NOMO-1 treated with dmso at 0.1 percent for 144 hours (cell line): ENCODE measurements at regions not wholly inside any gene's neighbourhood (a gene's known extent, or its start where the extent isn't known, plus 50 kb on each side); places are given as distances from the start of the nearest gene placed in this dataset.

Experiments
- DNase-seq: peaks from one replicate; lab custom pipeline; 2025; ENCODE audit not compliant: unreplicated experiment; lab: John Stamatoyannopoulos, UW

DNA sequence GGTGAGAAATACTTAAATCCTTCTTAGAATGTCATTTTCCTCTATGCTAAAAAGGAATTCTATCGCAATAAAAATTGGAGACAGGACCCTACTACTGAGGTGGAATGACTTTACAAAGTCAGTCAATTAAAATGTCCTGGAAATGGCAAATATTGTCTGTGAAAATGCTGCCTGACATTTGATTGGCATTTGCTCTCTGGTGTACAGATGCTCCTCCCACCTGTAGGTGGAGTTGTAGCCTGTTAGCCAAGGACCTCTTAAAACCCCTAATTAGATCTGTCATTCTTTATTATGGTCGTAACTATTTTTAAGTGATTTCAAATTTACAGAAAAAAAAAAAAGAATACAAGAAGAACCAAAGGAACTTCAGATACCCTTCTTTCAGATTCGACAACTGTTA lies 393.1 kb upstream of the KLHL29 start:
- no peak for DNase-seq

DNA sequence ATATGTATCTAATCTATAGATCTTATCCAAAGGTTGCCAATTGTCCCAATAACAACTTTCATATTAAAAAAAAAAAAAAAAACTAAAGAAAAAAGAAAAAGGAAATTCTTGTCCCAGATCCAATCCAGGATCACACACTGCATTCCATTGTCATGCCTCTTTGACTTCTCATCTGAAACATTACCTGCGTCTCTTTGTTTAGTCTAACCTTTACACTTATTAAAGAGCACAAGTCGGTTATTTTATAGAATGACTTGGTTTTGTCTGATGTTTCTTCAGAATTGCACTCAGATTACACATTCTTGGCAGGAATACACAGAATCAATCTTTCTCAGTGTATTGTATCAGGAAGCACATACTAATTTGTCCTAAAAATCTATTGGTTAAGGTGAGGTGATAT lies 392.5 kb upstream of the KLHL29 start:
- no peak for DNase-seq

DNA sequence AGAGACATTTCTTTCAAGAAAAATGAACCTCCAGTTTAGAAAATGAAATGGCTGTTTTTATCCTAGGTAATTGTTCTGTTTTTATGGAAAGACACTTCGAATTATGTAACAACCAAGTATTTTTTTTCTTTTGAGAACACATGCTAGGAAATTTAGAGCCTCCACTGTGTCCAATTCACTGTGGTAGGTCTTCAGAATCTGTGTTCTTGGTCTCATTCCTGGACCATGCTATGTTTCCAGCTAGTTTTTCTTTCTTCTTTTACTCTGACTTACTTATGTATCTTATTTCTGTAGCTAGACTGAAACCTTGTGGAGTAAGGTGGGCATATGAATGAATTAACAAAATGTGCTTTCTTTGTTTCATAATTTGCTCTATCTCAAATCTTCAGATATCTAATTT lies 391.7 kb upstream of the KLHL29 start:
- no peak for DNase-seq

DNA sequence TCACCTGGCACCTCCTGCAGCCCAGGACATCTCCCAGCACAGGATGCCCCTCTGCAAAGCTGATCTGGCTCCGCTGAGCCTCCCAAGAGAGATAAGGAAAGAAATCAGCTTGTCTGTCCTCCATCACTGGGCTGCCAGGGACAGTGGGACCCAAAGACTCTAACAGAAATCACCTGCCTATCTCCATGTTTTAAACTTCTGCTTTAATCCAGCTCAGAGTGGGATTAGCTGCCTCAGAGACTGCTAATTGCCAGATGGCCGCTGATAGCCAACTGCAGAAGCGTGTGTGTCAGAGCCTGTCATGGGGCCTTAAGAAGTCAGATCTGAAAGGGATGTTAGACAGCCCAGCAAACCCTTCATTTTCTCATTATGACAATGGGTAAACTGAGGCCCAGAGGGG lies 389.4 kb upstream of the KLHL29 start:
- DNase-seq = no peak

DNA sequence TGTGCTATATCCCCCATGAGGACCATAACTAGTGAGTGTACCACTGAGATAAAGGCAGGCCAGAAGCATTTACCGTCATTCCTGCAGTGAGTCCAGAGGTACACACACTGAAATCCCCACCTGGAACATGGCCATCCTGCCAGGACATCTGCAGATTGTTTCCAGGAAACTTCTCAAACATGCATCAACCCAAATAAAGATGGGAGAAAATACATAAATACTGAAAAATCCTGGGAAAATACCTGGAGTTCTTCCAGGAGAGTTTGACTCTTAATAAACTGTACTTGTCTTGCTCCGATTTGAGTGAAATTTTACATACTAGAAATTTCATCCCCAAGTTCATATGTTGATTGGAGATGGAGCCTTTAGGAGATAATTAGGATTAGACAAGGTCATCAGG lies 388.1 kb upstream of the KLHL29 start:
- no peak for DNase-seq

DNA sequence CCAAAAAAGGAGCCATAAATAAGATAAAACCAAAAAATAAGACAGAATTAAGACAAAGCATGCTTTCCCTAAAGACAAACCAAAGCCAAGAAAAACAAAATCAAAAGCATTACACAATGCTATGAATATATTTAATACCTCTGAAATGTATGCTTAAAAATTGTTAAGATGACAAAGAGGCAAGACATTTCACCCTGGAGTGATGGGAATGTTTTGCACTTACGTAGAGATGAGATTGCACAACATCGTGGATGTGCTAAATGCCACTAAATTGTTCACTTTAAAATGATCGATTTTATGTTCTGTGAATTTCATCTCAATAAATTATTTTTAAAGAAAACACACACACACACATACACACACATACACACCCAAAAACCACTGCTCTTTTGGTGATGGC lies 386.6 kb upstream of the KLHL29 start:
- DNase-seq = no peak

DNA sequence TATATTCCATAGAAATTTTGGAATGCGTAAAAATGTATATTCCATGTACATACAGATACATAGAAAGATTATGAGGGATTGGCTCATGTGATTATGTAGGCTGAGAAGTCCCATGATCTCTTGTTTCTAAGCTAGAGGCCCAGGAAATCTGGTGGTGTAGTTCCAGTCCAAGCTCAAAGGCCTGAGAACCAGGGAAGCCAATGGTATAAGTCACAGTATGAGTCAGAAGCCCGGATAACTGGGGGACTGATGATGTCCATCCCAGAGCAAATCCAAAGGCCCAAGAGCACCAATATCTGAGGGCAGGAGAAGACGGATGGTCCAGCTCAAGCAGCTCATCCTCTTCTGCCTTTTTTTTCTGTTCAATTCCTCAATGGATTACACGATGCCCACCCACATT lies 385.0 kb upstream of the KLHL29 start:
- no peak for DNase-seq

DNA sequence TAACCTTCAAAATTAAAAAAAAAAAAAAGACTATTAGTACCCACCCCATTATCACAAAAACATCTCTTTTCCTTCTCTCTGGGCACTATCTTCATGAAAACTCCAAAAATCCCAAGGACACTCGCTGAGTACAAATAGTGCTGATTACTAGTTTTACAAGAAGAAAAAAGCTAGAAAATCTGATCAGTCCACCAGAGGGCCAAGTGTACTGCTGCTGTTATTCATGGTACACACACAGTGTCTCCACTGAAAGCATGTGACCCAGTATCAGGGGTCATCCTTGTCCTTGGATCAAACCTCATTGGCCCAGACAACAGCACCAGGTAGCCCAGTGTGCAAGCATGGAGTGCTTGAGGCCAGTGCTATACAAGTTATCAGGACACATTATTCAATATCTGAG lies 382.7 kb upstream of the KLHL29 start:
- DNase-seq = no peak

DNA sequence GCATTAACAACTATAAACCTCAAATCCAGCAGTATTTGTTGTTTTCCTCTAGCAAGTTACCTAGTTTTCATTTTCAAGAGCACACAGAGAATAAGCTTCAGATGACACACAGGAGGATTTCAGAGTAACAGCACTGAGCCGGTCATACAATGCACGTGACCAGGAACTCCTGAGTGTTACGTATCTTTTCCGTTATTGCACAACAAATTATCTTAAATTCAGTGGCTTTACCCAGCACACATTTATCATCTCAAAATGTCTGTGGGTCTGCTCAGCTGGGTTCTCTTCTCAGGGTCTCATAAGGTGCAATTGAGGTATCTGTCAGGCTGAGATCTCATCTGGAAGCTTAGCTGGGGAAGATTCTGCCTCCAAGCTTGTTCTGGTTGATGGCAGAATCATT lies 379.5 kb upstream of the KLHL29 start:
- DNase-seq = no peak

DNA sequence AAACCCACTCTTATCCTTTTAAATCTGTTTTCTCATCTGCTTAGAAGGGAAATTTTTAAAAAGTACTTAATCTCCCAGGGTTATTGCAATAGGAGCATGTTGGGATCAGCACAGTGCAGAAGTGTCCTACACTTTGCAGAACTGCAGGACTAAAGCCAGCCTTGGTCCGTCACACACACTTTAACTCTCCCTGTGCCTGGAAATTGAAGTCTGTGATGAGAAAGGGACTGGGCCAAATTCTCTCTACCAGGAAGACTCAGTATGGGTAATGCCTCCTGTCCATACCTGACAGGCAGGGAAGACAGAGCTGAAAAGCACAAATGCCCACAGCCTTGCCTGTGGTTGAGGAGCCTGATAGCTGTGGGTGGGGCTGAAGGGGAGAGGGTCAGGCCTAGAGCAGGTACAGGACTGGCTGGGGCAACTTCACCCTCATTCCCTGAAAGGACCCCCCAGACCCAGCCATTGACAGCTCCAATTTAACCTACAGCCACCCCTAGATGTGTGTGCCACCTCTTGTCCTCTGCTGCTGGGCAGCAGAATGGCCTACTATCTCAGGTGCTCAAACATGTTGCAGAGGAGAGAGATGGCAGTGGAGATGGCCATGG lies 377.2 kb upstream of the KLHL29 start:
- no peak for DNase-seq

DNA sequence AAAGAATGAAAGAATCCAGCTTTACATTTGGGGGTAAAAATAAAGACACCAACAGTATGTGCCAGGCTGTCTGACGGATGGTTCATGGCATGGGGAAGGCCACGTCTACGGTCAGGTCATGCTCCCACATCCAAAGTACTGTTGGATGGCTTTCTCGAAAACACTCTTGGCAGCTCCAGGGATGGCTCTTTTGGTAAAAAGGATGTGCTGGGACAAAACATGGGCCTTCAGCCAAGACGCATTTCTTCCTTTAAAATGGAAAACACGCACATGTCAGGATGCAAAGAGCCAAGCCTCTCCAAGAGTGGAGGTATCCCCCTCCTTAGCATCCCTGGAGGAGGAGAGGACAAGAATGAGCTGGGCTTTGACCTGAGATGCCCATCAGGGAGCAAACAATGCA lies 376.5 kb upstream of the KLHL29 start:
- DNase-seq = no peak

DNA sequence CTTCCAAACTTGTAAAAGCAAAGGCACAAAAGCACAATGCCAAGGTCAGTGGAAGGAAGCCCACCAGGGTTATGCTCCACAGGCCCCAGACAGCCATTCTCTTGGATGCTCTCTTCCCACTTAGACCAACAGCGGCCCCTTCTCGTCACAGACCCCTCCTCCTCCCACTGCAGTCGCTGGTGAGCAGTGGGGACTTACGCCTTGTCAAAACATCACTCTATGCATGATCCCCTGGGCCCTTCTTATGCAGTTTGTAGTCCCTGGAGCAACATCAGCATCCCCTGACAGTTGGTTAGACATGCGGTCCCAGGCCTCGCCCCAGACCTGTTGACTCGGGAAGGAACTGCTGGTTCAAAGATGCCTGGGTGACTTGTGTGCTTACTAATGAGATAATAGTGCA lies 376.0 kb upstream of the KLHL29 start:
- no peak for DNase-seq

DNA sequence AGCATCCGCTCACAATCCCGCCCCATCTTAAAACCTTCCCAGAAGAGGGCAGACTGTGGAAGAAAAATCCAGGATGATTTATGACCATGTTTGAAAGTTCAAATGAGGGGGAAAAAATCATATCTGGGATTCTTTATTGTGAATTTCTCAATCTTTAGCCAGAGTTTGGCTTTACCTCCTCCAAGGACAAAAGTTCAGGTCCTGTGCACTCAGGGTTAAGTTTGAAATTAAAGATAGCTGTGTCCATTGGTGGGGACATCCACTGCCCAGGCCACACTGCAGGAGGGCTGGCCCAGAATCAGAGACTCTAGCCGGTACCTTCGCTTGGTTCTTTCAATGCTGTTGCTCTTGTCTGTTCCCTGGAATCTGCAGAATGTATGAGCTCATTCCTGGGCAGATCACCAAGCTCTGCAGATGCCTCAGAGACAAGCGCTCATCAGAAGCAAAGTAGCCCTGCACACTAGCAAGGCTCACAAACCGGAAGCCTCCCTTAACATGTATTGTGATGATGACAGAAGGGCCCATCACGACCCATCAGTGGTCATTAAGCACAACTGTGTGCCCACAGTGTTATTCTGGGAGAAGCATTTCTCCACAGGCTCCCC lies 375.3 kb upstream of the KLHL29 start:
- DNase-seq = no peak

DNA sequence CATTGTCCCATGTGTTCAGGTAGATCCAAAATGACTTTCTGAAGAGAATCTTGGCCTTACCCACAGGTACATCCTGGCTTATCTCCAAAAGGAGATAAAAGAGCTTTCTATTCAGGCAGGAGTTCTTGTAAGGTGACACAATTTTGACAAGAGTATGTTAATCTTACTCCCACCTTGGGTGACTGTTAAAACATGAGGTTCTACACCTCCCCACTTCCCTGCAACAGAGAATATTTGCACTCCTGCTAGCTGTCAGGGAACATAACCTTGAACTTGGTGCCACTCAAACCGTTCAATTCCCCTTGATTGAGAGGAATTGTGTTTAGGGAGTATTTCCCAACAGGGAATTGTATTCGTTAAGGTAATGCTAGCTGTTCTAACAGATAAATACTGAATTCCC lies 372.5 kb upstream of the KLHL29 start:
- DNase-seq = no peak

DNA sequence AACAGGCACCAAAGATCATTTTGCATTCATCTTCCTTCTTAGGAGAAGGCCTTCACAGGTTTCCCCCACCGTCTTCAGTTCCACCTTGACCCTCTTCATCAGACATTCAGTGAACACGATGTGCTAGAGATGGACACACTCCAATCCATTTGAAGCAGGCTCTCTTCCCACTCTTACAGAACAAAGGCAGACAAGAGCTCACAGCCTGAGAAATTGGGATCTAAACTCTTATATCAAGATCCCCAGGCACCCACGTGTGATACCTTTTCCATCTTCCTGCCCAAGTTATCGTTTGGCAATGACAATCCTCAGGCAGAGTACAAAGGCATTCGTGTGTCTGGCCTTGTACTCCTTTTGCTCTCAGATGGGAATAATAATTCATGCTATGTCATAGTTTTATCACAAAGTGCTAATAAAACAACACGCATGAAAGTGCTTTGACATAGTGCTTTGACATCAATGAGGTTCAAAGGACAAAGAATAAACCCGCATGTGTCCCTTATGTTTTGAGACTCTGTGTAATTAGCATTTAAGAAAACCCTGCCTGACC lies 369.3 kb upstream of the KLHL29 start:
- DNase-seq = no peak

DNA sequence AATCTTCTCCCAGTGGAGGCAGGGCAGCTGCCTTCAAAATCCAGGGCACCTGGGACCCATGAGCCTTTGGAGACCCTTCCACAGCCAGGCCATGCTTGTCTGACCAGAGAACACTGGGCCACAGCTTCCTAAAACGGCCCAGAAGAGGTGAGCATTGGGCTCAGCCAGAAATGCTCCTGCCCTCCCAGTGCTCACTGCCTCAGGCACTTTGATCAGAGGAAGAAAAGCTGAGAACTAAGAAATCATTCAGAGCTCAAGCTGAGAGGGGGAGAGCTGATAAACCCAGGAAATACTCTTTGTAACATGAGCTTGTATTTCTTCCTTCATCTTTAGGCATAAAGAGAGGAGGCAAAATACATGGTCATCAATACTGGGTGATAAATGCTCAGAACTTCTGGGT lies 365.5 kb upstream of the KLHL29 start:
- DNase-seq = no peak

DNA sequence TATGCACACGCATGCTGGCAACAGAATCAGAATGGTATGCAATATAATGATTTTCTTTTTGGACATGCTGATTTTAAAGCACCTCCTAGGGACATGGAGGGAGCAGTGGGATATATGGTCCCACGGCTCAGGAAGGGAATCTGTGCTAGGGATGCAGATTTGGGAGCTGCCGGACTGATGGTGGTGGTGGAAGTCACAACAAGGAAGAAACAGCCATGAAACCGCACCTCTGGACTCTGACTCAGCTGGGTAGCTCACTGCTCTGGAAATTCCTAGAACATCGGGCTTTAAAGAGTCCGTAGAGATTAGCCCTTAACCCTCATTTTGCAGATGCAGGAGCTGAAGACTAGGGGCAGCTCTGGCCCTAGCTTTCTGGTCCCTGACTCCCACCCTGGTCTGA lies 364.3 kb upstream of the KLHL29 start:
- no peak for DNase-seq

DNA sequence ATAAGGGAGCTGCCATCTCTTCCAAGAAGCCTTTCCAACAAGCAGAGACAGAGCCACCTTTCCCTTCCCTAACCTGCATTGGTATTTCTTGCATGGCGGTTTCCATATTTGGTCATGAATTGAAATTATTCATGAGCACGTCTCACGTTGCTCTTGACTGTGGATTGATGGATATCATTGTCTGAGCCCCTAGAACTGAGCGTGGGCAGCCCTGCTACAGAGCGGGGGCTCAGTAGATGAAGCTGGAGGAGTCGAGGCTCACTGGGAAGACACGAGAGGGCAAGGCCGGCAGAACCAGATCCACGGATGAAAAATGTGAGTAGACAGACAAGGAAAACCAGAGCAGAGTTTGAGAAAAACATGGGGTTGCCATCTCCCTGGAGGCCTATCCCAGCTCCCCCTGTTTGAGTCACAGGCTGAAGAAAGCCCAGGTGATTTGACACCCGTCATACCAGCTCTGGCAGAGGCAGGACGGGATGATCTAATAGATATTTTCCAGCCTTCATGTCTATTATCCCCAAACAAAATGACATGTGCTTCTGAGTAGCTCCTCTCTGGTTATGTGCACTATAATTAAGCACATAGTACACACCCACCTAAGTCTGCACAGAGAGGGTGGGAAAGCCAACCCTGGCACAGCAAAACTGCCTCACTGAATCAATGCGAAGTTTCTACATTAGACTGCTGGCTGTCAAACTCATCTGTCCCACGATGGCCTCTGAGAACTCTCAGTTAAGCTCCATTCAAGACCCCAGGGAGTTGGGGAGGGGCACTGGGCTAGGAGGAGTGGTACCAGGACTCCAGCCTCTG lies 363.5 kb upstream of the KLHL29 start:
- no peak for DNase-seq

DNA sequence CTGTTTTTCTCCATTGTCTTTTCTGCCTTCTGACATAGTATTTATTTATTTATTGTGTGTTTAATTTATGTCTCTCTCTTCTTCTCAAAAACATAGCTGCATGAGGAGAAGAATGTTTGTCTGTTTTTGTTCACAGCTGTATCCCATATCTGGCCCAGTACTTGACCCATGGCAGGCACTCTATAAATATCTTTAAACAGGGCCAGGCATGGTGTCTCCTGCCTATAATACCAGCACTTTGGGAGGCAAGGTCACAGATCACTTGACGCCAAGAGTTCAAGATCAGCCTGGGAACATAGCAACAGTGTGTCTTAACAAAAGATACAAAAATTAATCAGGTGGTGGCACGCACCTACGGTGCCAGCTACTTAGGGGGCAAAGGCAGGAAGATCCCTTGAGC lies 361.3 kb upstream of the KLHL29 start:
- no peak for DNase-seq

DNA sequence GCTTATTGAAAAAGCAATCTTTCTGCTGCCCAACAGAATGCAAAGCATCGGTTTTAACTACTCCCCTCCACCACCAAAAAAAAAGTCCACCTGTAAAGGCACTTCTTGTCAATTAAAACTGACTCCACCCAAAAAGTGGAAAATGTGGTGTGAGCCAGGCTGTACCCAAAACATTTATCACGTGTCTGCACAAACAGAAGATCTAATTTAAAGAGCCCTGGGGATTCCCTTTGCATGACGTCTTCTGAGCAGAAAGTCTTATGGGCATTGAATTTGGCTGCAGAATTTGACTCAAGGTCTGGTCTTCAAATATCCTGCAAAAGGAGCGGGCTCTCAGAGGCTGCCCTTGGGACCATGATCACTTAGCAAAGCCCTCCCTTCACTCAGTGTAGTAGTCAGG lies 358.3 kb upstream of the KLHL29 start:
- no peak for DNase-seq

DNA sequence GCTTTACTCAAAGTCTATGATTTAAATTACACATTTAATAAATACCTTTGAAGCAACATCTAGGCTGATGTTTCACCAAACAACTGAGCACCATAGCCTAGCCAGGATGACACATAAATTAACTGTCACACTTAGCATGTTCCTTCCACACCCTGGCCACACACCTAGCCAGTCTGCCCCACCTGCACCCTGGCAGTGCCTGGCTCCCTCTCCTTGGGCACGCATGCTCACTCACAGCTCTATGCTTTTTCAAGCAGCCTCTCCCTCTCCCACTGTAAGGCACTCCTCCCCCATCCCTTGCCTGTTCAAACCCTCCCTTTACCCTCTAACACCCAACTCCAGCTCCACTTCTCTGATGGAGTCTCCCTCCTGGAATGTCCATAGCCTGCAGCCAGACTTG lies 357.6 kb upstream of the KLHL29 start:
- DNase-seq = no peak

DNA sequence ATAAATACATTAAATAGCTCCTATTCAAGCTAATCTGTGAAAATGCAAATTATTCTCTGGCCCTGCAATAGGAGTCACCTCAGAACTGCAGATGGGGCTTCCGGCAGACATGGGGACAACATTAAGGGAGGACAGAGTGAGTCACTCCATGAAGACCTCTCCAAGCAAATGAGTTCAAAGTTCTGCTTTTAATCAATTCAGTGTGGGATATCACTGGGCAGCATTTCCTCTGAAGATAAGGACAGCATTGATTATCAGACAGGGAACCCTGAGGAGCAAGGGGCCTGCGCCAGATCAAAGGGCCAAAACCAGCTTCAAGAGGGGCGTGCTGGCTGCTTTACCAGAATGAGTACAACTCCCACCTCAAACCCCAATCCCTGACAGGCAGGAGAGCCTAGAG lies 356.9 kb upstream of the KLHL29 start:
- DNase-seq = no peak
